SK-N-SH (cell line): ENCODE measurements at regions not wholly inside any gene's neighbourhood (a gene's known extent, or its start where the extent isn't known, plus 50 kb on each side); places are given as distances from the start of the nearest gene placed in this dataset.

ENCODE experiments used
- CTCF ChIA-PET: fragments of 300-600, 350-600 bp; formaldehyde crosslinking; extraction: SDS; loops from one replicate; lab custom pipeline; 2021; lab: Yijun Ruan, JAX
- POLR2A ChIA-PET: fragments of 350-600 bp; sonication (Branson Sonifier 250); formaldehyde crosslinking; extraction: SDS; loops from one replicate; lab custom pipeline; 2020; ENCODE audit warnings: antibody characterized with exemption, inconsistent platforms; lab: Yijun Ruan, JAX
- DNase-seq: peaks from one replicate; pipeline ENCODE4 v3.0.0; 2012
- H2AFZ ChIP-seq: fragments of 200-600 bp; sonication (generic); 2 replicates; pipeline ENCODE4 v1.8.1; 2016; ENCODE audit warnings: antibody characterized with exemption, mild to moderate bottlenecking, low read depth
- H3F3A ChIP-seq: fragments of 200-600 bp; sonication (generic); replicated peaks from 2 replicates; pipeline ENCODE3; 2016; ENCODE audit warnings: antibody characterized with exemption, mild to moderate bottlenecking; ENCODE audit not compliant: insufficient read depth
- H3K27ac ChIP-seq, 2 experiments: fragments of 200-500 bp in 1 of 2; fragments of 200-600 bp in 1 of 2; sonication (Bioruptor generic) in 1 of 2; sonication (generic), shearing (Covaris generic) in 1 of 2; 2 replicates each; pipeline versions ENCODE4 v1.5.1 to v1.6.1; 2014 to 2016; ENCODE audit warnings: low read depth in 2 of 2, inconsistent platforms in 1 of 2, low read length in 1 of 2, mild to moderate bottlenecking in 1 of 2, mixed read lengths in 1 of 2
- H3K27me3 ChIP-seq: fragments of 200-600 bp; sonication (generic), shearing (Covaris generic); 2 replicates; pipeline ENCODE4 v1.6.1; 2016; ENCODE audit warnings: mixed run types; ENCODE audit not compliant: insufficient read depth
- H3K36me3 ChIP-seq, 2 experiments: fragments of 200-500 bp in 1 of 2; fragments of 200-600 bp in 1 of 2; sonication (Bioruptor generic) in 1 of 2; sonication (generic) in 1 of 2; replicated peaks in 1 of 2; 2 replicates each; pipeline versions ENCODE3 to v1.5.1; 2014 to 2016; ENCODE audit warnings: low read length in 1 of 2, mild to moderate bottlenecking in 1 of 2; ENCODE audit not compliant: insufficient read depth in 2 of 2, control insufficient read depth in 1 of 2
- H3K4me1 ChIP-seq, 2 experiments: fragments of 200-500 bp in 1 of 2; fragments of 200-600 bp in 1 of 2; sonication (Bioruptor generic) in 1 of 2; sonication (generic), shearing (Covaris generic) in 1 of 2; 2 replicates each; pipeline versions ENCODE4 v1.5.1 to v1.6.1; 2014 to 2016; ENCODE audit warnings: low read depth in 1 of 2, low read length in 1 of 2, mixed run types in 1 of 2; ENCODE audit not compliant: insufficient read depth in 2 of 2, control insufficient read depth in 1 of 2
- H3K4me2 ChIP-seq: fragments of 200-600 bp; sonication (generic), shearing (Covaris generic); 2 replicates; pipeline ENCODE4 v1.6.1; 2017; ENCODE audit warnings: mixed run types
- H3K4me3 ChIP-seq, 2 experiments: fragments of 200-500 bp in 1 of 2; fragments of 200-600 bp in 1 of 2; sonication (Bioruptor generic) in 1 of 2; sonication (generic), shearing (Covaris generic) in 1 of 2; 2 replicates each; pipeline versions ENCODE4 v1.5.1 to v1.8.1; 2014 to 2016; ENCODE audit warnings: low read depth in 2 of 2, inconsistent platforms in 1 of 2, low read length in 1 of 2, mild to moderate bottlenecking in 1 of 2, mixed read lengths in 1 of 2, moderate library complexity in 1 of 2
- H3K79me2 ChIP-seq: fragments of 200-600 bp; sonication (generic); 2 replicates; pipeline ENCODE4 v1.8.1; 2017; ENCODE audit warnings: mild to moderate bottlenecking; ENCODE audit not compliant: insufficient read depth
- H3K9ac ChIP-seq: fragments of 200-600 bp; sonication (generic); 2 replicates; pipeline ENCODE4 v1.6.1; 2017; ENCODE audit warnings: mixed run types
- H3K9me2 ChIP-seq: fragments of 200-600 bp; sonication (generic); 2 replicates; pipeline ENCODE4 v1.6.1; 2017; ENCODE audit warnings: mixed run types
- H3K9me3 ChIP-seq: fragments of 200-600 bp; sonication (generic); 2 replicates; pipeline ENCODE4 v1.6.1; 2017; ENCODE audit warnings: mixed run types, mild to moderate bottlenecking, moderate library complexity
- H4K20me1 ChIP-seq: fragments of 200-600 bp; sonication (generic); 2 replicates; pipeline ENCODE4 v1.6.1; 2017; ENCODE audit warnings: mild to moderate bottlenecking, mixed run types; ENCODE audit not compliant: insufficient read depth
- FOSL2 ChIP-seq: IDR thresholded peaks from 2 replicates; pipeline ENCODE4 v1.4.0; 2012; ENCODE audit warnings: low read depth, mild to moderate bottlenecking, moderate library complexity, borderline replicate concordance
- FOXM1 ChIP-seq: IDR thresholded peaks from 2 replicates; pipeline ENCODE4 v1.4.0; 2012; ENCODE audit warnings: low read depth, mild to moderate bottlenecking
- GABPA ChIP-seq: IDR thresholded peaks from 2 replicates; pipeline ENCODE4 v1.4.0; 2012; ENCODE audit warnings: low read depth, mild to moderate bottlenecking
- JUND ChIP-seq: IDR thresholded peaks from 2 replicates; pipeline ENCODE4 v1.4.0; 2012
- NRF1 ChIP-seq: IDR thresholded peaks from 2 replicates; pipeline ENCODE4 v1.6.1; 2012; ENCODE audit warnings: low read depth, mild to moderate bottlenecking, low read length
- RCOR1 ChIP-seq: fragments of 150-350 bp; IDR thresholded peaks from 2 replicates; pipeline ENCODE4 v1.6.1; 2017; ENCODE audit warnings: antibody characterized with exemption, low read length
- RFX5 ChIP-seq: IDR thresholded peaks from 2 replicates; pipeline ENCODE4 v1.6.1; 2012; ENCODE audit warnings: mild to moderate bottlenecking, improper control_type of control experiment, low read length
- SIN3A ChIP-seq: IDR thresholded peaks from 2 replicates; pipeline ENCODE4 v1.6.1; 2012; ENCODE audit warnings: low read depth, mild to moderate bottlenecking, low read length, moderate library complexity, borderline replicate concordance
- SMC3 ChIP-seq: IDR thresholded peaks from 2 replicates; pipeline ENCODE4 v1.6.1; 2012; ENCODE audit warnings: low read depth, low read length, improper control_type of control experiment
- TAF1 ChIP-seq: IDR thresholded peaks from 2 replicates; pipeline ENCODE4 v1.6.1; 2012; ENCODE audit warnings: low read depth, mild to moderate bottlenecking, low read length, moderate library complexity, borderline replicate concordance
- YY1 ChIP-seq: IDR thresholded peaks from 2 replicates; pipeline ENCODE4 v1.4.0; 2012; ENCODE audit warnings: low read depth, mild to moderate bottlenecking
- WGBS: methylation state at CpG from one replicate; pipeline ENCODE4 v1.1.6; 2017; ENCODE audit warnings: low lambda C conversion rate; 5-methylcytosine and 5-hydroxymethylcytosine counted together
- TF ChIP-seq, protein P1 (sequence below): IDR thresholded peaks from 2 replicates; pipeline ENCODE4 v1.4.0; 2012; ENCODE audit warnings: low read depth
- TF ChIP-seq, protein P2 (sequence below): fragments of 150-350 bp; IDR thresholded peaks from 2 replicates; pipeline ENCODE4 v1.6.1; 2016; ENCODE audit warnings: mild to moderate bottlenecking, low read depth, low read length
- TF ChIP-seq, protein P3 (sequence below): IDR thresholded peaks from 2 replicates; pipeline ENCODE4 v1.4.0; 2012; ENCODE audit warnings: low read depth, borderline replicate concordance
- TF ChIP-seq, protein P4 (sequence below): fragments of 150-350 bp; IDR thresholded peaks from 2 replicates; pipeline ENCODE4 v1.6.1; 2017; ENCODE audit warnings: antibody characterized with exemption, low read length, low read depth, borderline replicate concordance

DNA sequence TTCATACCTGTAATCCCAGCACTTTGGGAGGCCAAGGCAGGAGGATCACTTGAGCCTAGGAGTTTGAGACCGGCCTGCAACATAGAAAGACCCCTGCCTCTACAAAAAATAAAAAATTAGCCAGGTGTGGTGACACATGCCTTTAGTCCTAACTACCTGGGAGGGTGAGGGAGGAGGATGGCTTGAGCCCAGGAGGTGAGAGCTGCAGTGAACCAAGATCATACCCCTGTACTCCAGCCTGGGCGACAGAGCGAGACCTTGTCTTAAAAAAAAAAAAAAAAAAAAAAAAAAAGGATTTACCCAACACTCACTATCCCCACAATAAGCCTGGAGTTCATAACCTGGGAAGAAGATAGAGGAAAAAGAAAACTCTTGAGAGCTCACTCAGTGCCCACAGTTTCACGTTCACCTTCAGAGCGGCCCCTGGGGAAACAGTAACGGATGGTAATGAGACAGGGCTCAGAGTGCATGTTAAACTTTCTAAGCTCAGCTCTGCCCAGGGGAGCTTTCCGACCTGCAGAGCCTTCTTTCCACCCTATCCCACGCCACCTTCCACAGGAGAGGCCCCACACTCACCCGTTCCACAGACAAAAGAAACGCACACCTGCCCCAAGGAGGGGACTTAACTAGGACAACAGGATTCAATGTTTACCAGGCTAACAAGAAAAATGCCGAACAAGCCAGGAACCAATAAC, 259.8 kb upstream of the KLF14 start:
- peaks cover 28% of the 10 kb centered on the region; the same call in 1 of the 2 replicates for H3K79me2 ChIP-seq
- H3K9me2 ChIP-seq: no peaks in the 10 kb centered on the region
- ChIA-PET POLR2A (no interaction called here), CTCF (interaction anchor here (0.9 to 11.6 kb wide), 5 partner anchors 12 to 97 kb away, joined by 4 to 105 read pairs (median 20); no protein-coding TSS in a partner anchor)
- H3K4me3 ChIP-seq: no peak overlapping the region
- no peak overlapping the region for H2AFZ ChIP-seq
- H3K9me3 ChIP-seq: no peaks in the 10 kb centered on the region
- 95% methylated on average over 11 of the region's 11 CpGs for WGBS
- H3K36me3 ChIP-seq: peaks cover 0 to 5% of the 10 kb centered on the region in 2 experiments
- no peak overlapping the region for H3K9ac ChIP-seq
- no peaks in the 10 kb centered on the region for H3K27me3 ChIP-seq
- no peak overlapping the region for H3K27ac ChIP-seq
- TF ChIP-seq, protein P1, sequence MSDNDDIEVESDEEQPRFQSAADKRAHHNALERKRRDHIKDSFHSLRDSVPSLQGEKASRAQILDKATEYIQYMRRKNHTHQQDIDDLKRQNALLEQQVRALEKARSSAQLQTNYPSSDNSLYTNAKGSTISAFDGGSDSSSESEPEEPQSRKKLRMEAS: no peak
- TF ChIP-seq FOXM1 (no peak), RCOR1 (no peak), NRF1 (no peak), SIN3A (no peak), SMC3 (no peak), GABPA (no peak), JUND (no peak)
- TF ChIP-seq, protein P2, sequence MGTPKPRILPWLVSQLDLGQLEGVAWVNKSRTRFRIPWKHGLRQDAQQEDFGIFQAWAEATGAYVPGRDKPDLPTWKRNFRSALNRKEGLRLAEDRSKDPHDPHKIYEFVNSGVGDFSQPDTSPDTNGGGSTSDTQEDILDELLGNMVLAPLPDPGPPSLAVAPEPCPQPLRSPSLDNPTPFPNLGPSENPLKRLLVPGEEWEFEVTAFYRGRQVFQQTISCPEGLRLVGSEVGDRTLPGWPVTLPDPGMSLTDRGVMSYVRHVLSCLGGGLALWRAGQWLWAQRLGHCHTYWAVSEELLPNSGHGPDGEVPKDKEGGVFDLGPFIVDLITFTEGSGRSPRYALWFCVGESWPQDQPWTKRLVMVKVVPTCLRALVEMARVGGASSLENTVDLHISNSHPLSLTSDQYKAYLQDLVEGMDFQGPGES: no peak
- no peak for DNase-seq
- peaks cover 7% of the 10 kb centered on the region for H3F3A ChIP-seq
- H3K4me2 ChIP-seq: no peak overlapping the region
- peaks cover 5 to 24% of the 10 kb centered on the region in 2 experiments; a peak in 3 of 4 replicates for H3K4me1 ChIP-seq
- peaks cover 23% of the 10 kb centered on the region for H4K20me1 ChIP-seq

DNA sequence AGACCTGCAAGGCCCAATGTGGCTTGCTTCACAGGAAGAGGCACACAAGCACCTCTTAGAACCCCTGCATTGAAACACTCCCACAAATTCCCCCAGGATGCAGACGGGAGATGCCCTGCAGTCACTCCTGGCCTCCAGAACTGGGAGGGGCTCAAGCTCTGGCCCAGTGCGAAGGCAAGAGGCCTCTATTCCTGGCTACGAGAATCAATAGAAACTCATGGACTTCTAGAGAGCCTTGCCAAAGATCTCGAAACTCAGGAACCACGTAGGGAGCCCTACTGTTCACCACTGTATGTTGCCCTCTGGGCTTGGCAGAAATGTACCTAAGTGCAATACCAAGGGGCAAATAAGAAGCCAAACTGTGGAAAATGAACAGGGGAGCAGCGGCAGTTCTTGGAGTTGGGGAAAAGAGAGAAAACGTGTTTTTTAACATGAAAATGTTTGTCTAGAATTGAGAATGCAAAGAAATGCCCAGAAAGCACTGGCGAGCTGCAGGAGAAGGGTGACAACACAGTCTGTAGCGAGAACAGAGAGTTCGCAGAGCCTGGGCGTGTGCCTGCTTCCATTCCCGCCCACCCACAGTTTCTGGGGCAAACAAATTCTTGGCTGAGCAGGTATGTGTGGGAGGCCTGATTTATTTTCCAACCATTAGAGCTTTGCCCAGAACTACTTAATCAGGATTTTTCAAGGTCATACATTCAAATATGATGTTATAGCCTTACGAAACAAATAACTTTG, 260.5 kb upstream of the KLF14 start:
- Histone ChIP-seq H4K20me1 (peaks cover 20% of the 10 kb centered on the region), H3K9me3 (no peaks in the 10 kb centered on the region), H3K4me2 (no peak overlapping the region), H3K27ac (no peak overlapping the region), H3K9me2 (no peaks in the 10 kb centered on the region), H3K27me3 (no peaks in the 10 kb centered on the region), H3K36me3 (peaks cover 0 to 5% of the 10 kb centered on the region in 2 experiments), H3F3A (peaks cover 3% of the 10 kb centered on the region), H3K4me1 (peaks cover 5 to 31% of the 10 kb centered on the region in 2 experiments; a peak in 3 of 4 replicates), H2AFZ (no peak overlapping the region), H3K79me2 (peaks cover 28% of the 10 kb centered on the region; the same call in 1 of the 2 replicates), H3K4me3 (no peak overlapping the region), H3K9ac (no peak overlapping the region)
- DNase-seq: no peak
- ChIA-PET POLR2A (no interaction called here), CTCF (interaction anchor here (0.9 to 11.6 kb wide), 5 partner anchors 12 to 98 kb away, joined by 4 to 105 read pairs (median 20); no protein-coding TSS in a partner anchor)
- TF ChIP-seq RFX5: no peak
- TF ChIP-seq, protein P3, sequence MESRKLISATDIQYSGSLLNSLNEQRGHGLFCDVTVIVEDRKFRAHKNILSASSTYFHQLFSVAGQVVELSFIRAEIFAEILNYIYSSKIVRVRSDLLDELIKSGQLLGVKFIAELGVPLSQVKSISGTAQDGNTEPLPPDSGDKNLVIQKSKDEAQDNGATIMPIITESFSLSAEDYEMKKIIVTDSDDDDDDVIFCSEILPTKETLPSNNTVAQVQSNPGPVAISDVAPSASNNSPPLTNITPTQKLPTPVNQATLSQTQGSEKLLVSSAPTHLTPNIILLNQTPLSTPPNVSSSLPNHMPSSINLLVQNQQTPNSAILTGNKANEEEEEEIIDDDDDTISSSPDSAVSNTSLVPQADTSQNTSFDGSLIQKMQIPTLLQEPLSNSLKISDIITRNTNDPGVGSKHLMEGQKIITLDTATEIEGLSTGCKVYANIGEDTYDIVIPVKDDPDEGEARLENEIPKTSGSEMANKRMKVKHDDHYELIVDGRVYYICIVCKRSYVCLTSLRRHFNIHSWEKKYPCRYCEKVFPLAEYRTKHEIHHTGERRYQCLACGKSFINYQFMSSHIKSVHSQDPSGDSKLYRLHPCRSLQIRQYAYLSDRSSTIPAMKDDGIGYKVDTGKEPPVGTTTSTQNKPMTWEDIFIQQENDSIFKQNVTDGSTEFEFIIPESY: no peak
- TF ChIP-seq, protein P4, sequence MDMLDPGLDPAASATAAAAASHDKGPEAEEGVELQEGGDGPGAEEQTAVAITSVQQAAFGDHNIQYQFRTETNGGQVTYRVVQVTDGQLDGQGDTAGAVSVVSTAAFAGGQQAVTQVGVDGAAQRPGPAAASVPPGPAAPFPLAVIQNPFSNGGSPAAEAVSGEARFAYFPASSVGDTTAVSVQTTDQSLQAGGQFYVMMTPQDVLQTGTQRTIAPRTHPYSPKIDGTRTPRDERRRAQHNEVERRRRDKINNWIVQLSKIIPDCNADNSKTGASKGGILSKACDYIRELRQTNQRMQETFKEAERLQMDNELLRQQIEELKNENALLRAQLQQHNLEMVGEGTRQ: no peak
- TF ChIP-seq TAF1: no peak
- TF ChIP-seq YY1: no peak
- TF ChIP-seq FOSL2: no peak
- no peak for TF ChIP-seq FOXM1
- 92% methylated on average over 13 of the region's 13 CpGs for WGBS
